OCI-LY7 (cell line): ENCODE measurements at regions not wholly inside any gene's neighbourhood (a gene's known extent, or its start where the extent isn't known, plus 50 kb on each side); places are given as distances from the start of the nearest gene placed in this dataset.

Experiments
- BruUV-seq: library from RNA; stranded (reverse); fragments of 400-500 nt; replicated peaks from 2 replicates; lab custom pipeline; 2021; lab: Mats Ljungman, UMichigan
- CTCF ChIA-PET: fragments of 300-600 bp; sonication (Branson Sonifier 250); formaldehyde crosslinking; loops from one replicate; lab custom pipeline; 2022; ENCODE audit warnings: antibody characterized with exemption; ENCODE audit not compliant: unreplicated experiment; lab: Charles Lee
- POLR2A ChIA-PET: fragments of 300-600 bp; sonication (Branson Sonifier 250); formaldehyde crosslinking; loops from one replicate; lab custom pipeline; 2022; ENCODE audit warnings: antibody characterized with exemption; lab: Charles Lee
- DNase-seq: peaks from one replicate; pipeline ENCODE4 v3.0.0-alpha.2; 2015; ENCODE audit warnings: low spot score
- H2AFZ ChIP-seq: fragments of 200-600 bp; sonication (generic), shearing (Covaris generic); 2 replicates; pipeline ENCODE4 v1.6.1; 2014; ENCODE audit warnings: mild to moderate bottlenecking, antibody characterized with exemption, low read length, moderate library complexity
- H3K27ac ChIP-seq: fragments of 200-600 bp; sonication (generic); 2 replicates; pipeline ENCODE4 v1.5.1; 2014; ENCODE audit warnings: mixed run types, low read depth, mild to moderate bottlenecking, moderate library complexity, low read length, inconsistent platforms; ENCODE audit not compliant: poor library complexity, severe bottlenecking
- H3K36me3 ChIP-seq: fragments of 200-600 bp; sonication (generic); 2 replicates; pipeline ENCODE4 v1.6.1; 2014; ENCODE audit warnings: mild to moderate bottlenecking, antibody characterized with exemption, low read length, moderate library complexity, mixed read lengths; ENCODE audit not compliant: insufficient read depth
- H3K4me1 ChIP-seq: fragments of 200-600 bp; sonication (generic); 2 replicates; pipeline ENCODE4 v1.5.1; 2014; ENCODE audit warnings: mild to moderate bottlenecking, low read length; ENCODE audit not compliant: insufficient read depth, poor library complexity, severe bottlenecking
- H3K4me2 ChIP-seq: fragments of 200-600 bp; sonication (generic); 2 replicates; pipeline ENCODE4 v1.6.1; 2014; ENCODE audit warnings: mild to moderate bottlenecking, low read length
- H3K4me3 ChIP-seq: fragments of 200-600 bp; sonication (generic); 2 replicates; pipeline ENCODE4 v1.5.1; 2014; ENCODE audit warnings: mild to moderate bottlenecking, low read depth, low read length; ENCODE audit not compliant: poor library complexity, severe bottlenecking
- H3K79me2 ChIP-seq: fragments of 200-600 bp; sonication (generic); 2 replicates; pipeline ENCODE4 v1.6.1; 2016; ENCODE audit warnings: low read depth, mild to moderate bottlenecking, low read length, moderate library complexity, mixed read lengths; ENCODE audit not compliant: insufficient read depth
- H3K9me2 ChIP-seq: fragments of 200-600 bp; sonication (generic); 2 replicates; pipeline ENCODE4 v1.6.1; 2016; ENCODE audit warnings: mild to moderate bottlenecking, low read length, mixed read lengths; ENCODE audit not compliant: insufficient read depth
- H3K9me3 ChIP-seq: fragments of 200-600 bp; sonication (generic); 2 replicates; pipeline ENCODE4 v1.6.1; 2014; ENCODE audit warnings: mild to moderate bottlenecking, mixed run types, low read length, mixed read lengths
- H4K20me1 ChIP-seq: fragments of 200-600 bp; sonication (generic); 2 replicates; pipeline ENCODE4 v1.6.1; 2014; ENCODE audit warnings: mild to moderate bottlenecking, antibody characterized with exemption, low read length, moderate library complexity, mixed read lengths; ENCODE audit not compliant: insufficient read depth
- CTCF ChIP-seq: fragments of 200-600 bp; sonication (generic); conservative IDR thresholded peaks from 2 replicates; pipeline ENCODE4 v1.5.1; 2014; ENCODE audit warnings: mild to moderate bottlenecking, antibody characterized with exemption, low read length, moderate library complexity, mixed read lengths
- EZH2phosphoT487 ChIP-seq: fragments of 200-600 bp; sonication (generic); IDR thresholded peaks from 2 replicates; pipeline ENCODE4 v1.6.1; 2018; ENCODE audit warnings: low read depth, borderline replicate concordance, mild to moderate bottlenecking, mixed run types, antibody characterized with exemption, low read length, moderate library complexity, mixed read lengths
- intact Hi-C: fragments of 100-400 bp; cut with micrococcal nuclease; formaldehyde crosslinking; loops from one replicate; pipeline ENCODE4 v1.10.0; 2022; ENCODE audit not compliant: unreplicated experiment

- no peaks in the 10 kb centered on the region for H3K79me2 ChIP-seq
- H3K4me2 ChIP-seq, result no peak overlapping the region
- no peaks in the 10 kb centered on the region for H3K36me3 ChIP-seq
- H3K4me3 ChIP-seq, result no peak overlapping the region
- H2AFZ ChIP-seq, result no peak overlapping the region
- TF ChIP-seq EZH2phosphoT487, result no peak
- no peak for TF ChIP-seq CTCF
- no peaks in the 10 kb centered on the region for H3K9me2 ChIP-seq
- DNase-seq, result no peak
- no TSS peak for BruUV-seq
- no peaks in the 10 kb centered on the region for H3K9me3 ChIP-seq
- no peak overlapping the region for H3K27ac ChIP-seq
- CTCF ChIA-PET, result no interaction called here
- H3K4me1 ChIP-seq, result no peaks in the 10 kb centered on the region
- no peaks in the 10 kb centered on the region for H4K20me1 ChIP-seq
- intact Hi-C loops, result no loop called here
- POLR2A ChIA-PET, result no interaction called here
These were observed 161.2 kb downstream of the UTP18 start for GRCh38 chr17:51421525-51421924.

- no peaks in the 10 kb centered on the region for H3K36me3 ChIP-seq
- CTCF ChIA-PET, result no interaction called here
- no peaks in the 10 kb centered on the region for H4K20me1 ChIP-seq
- TF ChIP-seq CTCF, result no peak
- BruUV-seq, result no TSS peak
- no peaks in the 10 kb centered on the region for H3K79me2 ChIP-seq
- H3K4me1 ChIP-seq, result no peaks in the 10 kb centered on the region
- no peak overlapping the region for H2AFZ ChIP-seq
- intact Hi-C loops, result no loop called here
- no peak for DNase-seq
- H3K27ac ChIP-seq, result no peak overlapping the region
- no peak overlapping the region for H3K4me3 ChIP-seq
- POLR2A ChIA-PET, result no interaction called here
- no peaks in the 10 kb centered on the region for H3K9me2 ChIP-seq
- no peaks in the 10 kb centered on the region for H3K9me3 ChIP-seq
- H3K4me2 ChIP-seq, result no peak overlapping the region
These were observed 162.3 kb downstream of the UTP18 start for GRCh38 chr17:51422634-51423033.

GRCh38 chr17:51423421-51424160 lies 163.2 kb downstream of the UTP18 start:
- CTCF ChIA-PET, result no interaction called here
- no peak for DNase-seq
- Histone ChIP-seq H2AFZ (no peak overlapping the region), H3K9me3 (no peaks in the 10 kb centered on the region), H3K9me2 (no peaks in the 10 kb centered on the region), H4K20me1 (no peaks in the 10 kb centered on the region), H3K4me3 (no peak overlapping the region), H3K4me2 (no peak overlapping the region), H3K27ac (no peak overlapping the region), H3K79me2 (no peaks in the 10 kb centered on the region), H3K36me3 (no peaks in the 10 kb centered on the region), H3K4me1 (no peaks in the 10 kb centered on the region)
- POLR2A ChIA-PET, result no interaction called here
- TF ChIP-seq CTCF (no peak), EZH2phosphoT487 (no peak)
- no TSS peak for BruUV-seq
- intact Hi-C loops, result no loop called here
